ENCODE measurements at regions not wholly inside any gene's neighbourhood (a gene's known extent, or its start where the extent isn't known, plus 50 kb on each side); places are given as distances from the start of the nearest gene placed in this dataset.

- H2BK5ac ChIP-seq (ENCODE audit: low read depth, low read length) = no peak overlapping the region
- H4K5ac ChIP-seq (ENCODE audit: insufficient read length, low read depth, low read length) = no peak overlapping the region
- H3K36me3 ChIP-seq (ENCODE audit: control insufficient read depth in 2 of 4, insufficient read depth in 4 of 4, low read length in 3 of 4) = no peaks in the 10 kb centered on the region
- peaks cover 0 to 1% (median 0%) of the 10 kb centered on the region in 4 experiments; a peak in 1 of 7 replicates for H3K4me1 ChIP-seq (replicated peaks in 1 of 4; ENCODE audit: control insufficient read depth in 3 of 4, insufficient read depth in 4 of 4, low read length in 3 of 4)
- no peak overlapping the region for H3K27ac ChIP-seq (ENCODE audit: low read depth, low read length)
- no peak overlapping the region for H3K14ac ChIP-seq (ENCODE audit: insufficient read length)
- H3K23ac ChIP-seq (ENCODE audit: insufficient read length) = no peak overlapping the region
- no peak overlapping the region for H3K56ac ChIP-seq (replicated peaks; ENCODE audit: insufficient read length, low read depth, low read length)
- no peak overlapping the region for H4K8ac ChIP-seq (ENCODE audit: extremely low read depth, insufficient read depth, low read length)
- no peaks in the 10 kb centered on the region; a peak in 1 of 7 replicates for H3K27me3 ChIP-seq (replicated peaks in 1 of 4; ENCODE audit: control insufficient read depth in 3 of 4, extremely low read depth in 1 of 4, insufficient read depth in 3 of 4, low read length in 3 of 4)
- no peak overlapping the region for H3K4ac ChIP-seq (replicated peaks; ENCODE audit: insufficient read length, low read depth, low read length)
- 89% methylated on average over 5 of the region's 5 CpGs; no CpG with 5 or more reads in 1 of the 2 experiments for WGBS, 2 experiments (ENCODE audit: extremely low coverage in 1 of 2, insufficient coverage in 1 of 2, insufficient read length in 1 of 2, insufficient replicate concordance in 2 of 2, low coverage in 1 of 2, low lambda C conversion rate in 2 of 2, missing lambda C conversion rate in 1 of 2)
- H3K4me2 ChIP-seq (ENCODE audit: insufficient read depth in 1 of 2, low read depth in 2 of 2, low read length in 2 of 2) = no peak overlapping the region
- DNase-seq (ENCODE audit: low read depth in 1 of 2, low spot score in 2 of 2) (no peak), FAIRE-seq (no peak)
- H4K91ac ChIP-seq (replicated peaks; ENCODE audit: insufficient read length, low read length) = no peak overlapping the region
- H3K9me3 ChIP-seq (ENCODE audit: insufficient read depth in 2 of 2, low read depth in 1 of 2, low read length in 1 of 2) = no peaks in the 10 kb centered on the region
- no peak overlapping the region for H3K18ac ChIP-seq (ENCODE audit: extremely low read depth, low read length)
- POLR2A ChIA-PET (ENCODE audit: partially characterized antibody) = no interaction called here
- no peak overlapping the region for H3K4me3 ChIP-seq (ENCODE audit: extremely low read depth in 1 of 4, insufficient read depth in 2 of 4, low read depth in 3 of 4, low read length in 4 of 4)
- H2BK20ac ChIP-seq (ENCODE audit: low read length) = no peak overlapping the region
- no peak overlapping the region for H2BK12ac ChIP-seq (ENCODE audit: low read depth, low read length)
- CTCF ChIA-PET (ENCODE audit: partially characterized antibody) = interaction anchor here (0.8 to 1.6 kb wide), 7 partner anchors 9 to 319 kb away, joined by 3 read pairs; no protein-coding TSS in a partner anchor
- no peaks in the 10 kb centered on the region for H4K20me1 ChIP-seq (replicated peaks in 1 of 2; ENCODE audit: control insufficient read depth in 1 of 2, insufficient read depth in 2 of 2, low read length in 2 of 2)
- no peaks in the 10 kb centered on the region for H3K23me2 ChIP-seq (ENCODE audit: low read depth, low read length)
- no peak overlapping the region for H2BK15ac ChIP-seq (ENCODE audit: low read length)
- H2BK120ac ChIP-seq (replicated peaks; ENCODE audit: low read depth, low read length) = no peak overlapping the region
- no peaks in the 10 kb centered on the region for H3K79me2 ChIP-seq (ENCODE audit: control insufficient read depth in 1 of 2, insufficient read depth in 2 of 2, low read length in 2 of 2)
- TF ChIP-seq RNF2 (IDR thresholded peaks at IDR 0.05; ENCODE audit: borderline replicate concordance, low read depth, low read length, missing control alignments, poor library complexity, severe bottlenecking) = no peak
- no peak overlapping the region for H2AK5ac ChIP-seq (ENCODE audit: low read depth, low read length)
- H3K79me1 ChIP-seq (ENCODE audit: low read depth, low read length) = no peaks in the 10 kb centered on the region
- no peak overlapping the region for H2AFZ ChIP-seq (ENCODE audit: low read length)
- no peak overlapping the region for H3K9ac ChIP-seq (replicated peaks in 1 of 4; ENCODE audit: extremely low read depth in 1 of 4, low read depth in 3 of 4, low read length in 3 of 4)
Measured at GRCh38 chr3:72660270-72661114, 187.8 kb downstream of the SHQ1 start.

Measured in H1 (cell line).